NCI-H82 treated with DMSO at 0.1 percent for 48 hours (cell line): ENCODE measurements at regions not wholly inside any gene's neighbourhood (a gene's known extent, or its start where the extent isn't known, plus 50 kb on each side); places are given as distances from the start of the nearest gene placed in this dataset.
"Not testable (repeated sequence)": the region's sequence is repeated elsewhere in the genome, so short reads cannot be mapped to it uniquely, and the experiment has no call there.

Experiments
- DNase-seq: peaks from one replicate; lab custom pipeline; 2025; ENCODE audit not compliant: unreplicated experiment; lab: John Stamatoyannopoulos, UW

GRCh38 chr20:5492937-5493336 is 117.9 kb downstream of the GPCPD1 start:
- no peak for DNase-seq

GRCh38 chr20:5491455-5491854 is 119.4 kb downstream of the GPCPD1 start:
- DNase-seq = no peak

GRCh38 chr20:5489601-5490000 is 121.2 kb downstream of the GPCPD1 start:
- no peak for DNase-seq

GRCh38 chr20:5488823-5489222 is 122.0 kb downstream of the GPCPD1 start:
- DNase-seq = no peak

GRCh38 chr20:5486377-5487054 is 124.3 kb downstream of the GPCPD1 start:
- DNase-seq = no peak

GRCh38 chr20:5484926-5485325 is 125.9 kb downstream of the GPCPD1 start:
- no peak for DNase-seq

- no peak for DNase-seq
These were observed 126.5 kb downstream of the GPCPD1 start for GRCh38 chr20:5484346-5484745.

- no peak for DNase-seq
These were observed 128.0 kb downstream of the GPCPD1 start for GRCh38 chr20:5482791-5483190.

- no peak for DNase-seq
These were observed 128.9 kb downstream of the GPCPD1 start for GRCh38 chr20:5481872-5482271.

- DNase-seq = no peak
These were observed 129.8 kb downstream of the GPCPD1 start for GRCh38 chr20:5480824-5481600.

GRCh38 chr20:5474646-5475550 is 135.9 kb downstream of the GPCPD1 start:
- DNase-seq = no peak

GRCh38 chr20:5471866-5472265 is 138.9 kb downstream of the GPCPD1 start:
- DNase-seq = not testable (repeated sequence)

GRCh38 chr20:5471368-5471767 is 139.4 kb downstream of the GPCPD1 start:
- no peak for DNase-seq

GRCh38 chr20:5470943-5471342 is 139.9 kb downstream of the GPCPD1 start:
- DNase-seq = no peak

GRCh38 chr20:5470458-5470857 is 140.3 kb downstream of the GPCPD1 start:
- DNase-seq = no peak

GRCh38 chr20:5469111-5469510 is 141.7 kb downstream of the GPCPD1 start:
- DNase-seq = no peak

GRCh38 chr20:5467086-5467485 is 143.7 kb downstream of the GPCPD1 start:
- DNase-seq = no peak

GRCh38 chr20:5465604-5465927 is 145.2 kb downstream of the GPCPD1 start:
- DNase-seq = no peak

- DNase-seq = no peak
These were observed 145.8 kb downstream of the GPCPD1 start for GRCh38 chr20:5464901-5465603.

- no peak for DNase-seq
These were observed 146.4 kb upstream of the PROKR2 start for GRCh38 chr20:5463007-5463686.
